MV-4-11 (cell line): ENCODE measurements at regions not wholly inside any gene's neighbourhood (a gene's known extent, or its start where the extent isn't known, plus 50 kb on each side); places are given as distances from the start of the nearest gene placed in this dataset.
A peak's percentile ranks its signal among the peaks of the same experiment; 100 is the strongest.
"Not testable (repeated sequence)": the region's sequence is repeated elsewhere in the genome, so short reads cannot be mapped to it uniquely, and the experiment has no call there.

Experiments
- DNase-seq: peaks from one replicate; lab custom pipeline; 2025; lab: John Stamatoyannopoulos, UW

DNA sequence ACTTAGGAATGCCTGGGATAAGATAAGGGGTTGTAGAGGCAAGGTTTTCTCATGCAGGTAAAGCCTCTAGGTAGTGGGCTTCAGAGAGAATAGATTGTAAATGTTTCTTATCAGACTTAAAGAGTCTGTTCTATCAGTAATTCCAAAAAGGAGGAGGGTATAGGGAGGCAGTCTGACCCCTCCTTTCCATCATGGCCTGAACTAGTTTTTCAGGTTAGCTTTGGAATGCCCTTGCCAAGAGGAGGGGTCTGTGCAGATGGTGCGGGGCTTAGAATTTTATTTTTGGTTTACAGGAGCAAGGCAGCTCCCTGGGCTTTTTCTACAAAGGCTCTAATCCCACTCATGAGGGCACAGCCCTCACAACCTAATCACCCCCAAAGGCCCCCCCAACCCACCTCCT lies 135.0 kb downstream of the B3GNT2 start:
- no peak for DNase-seq

DNA sequence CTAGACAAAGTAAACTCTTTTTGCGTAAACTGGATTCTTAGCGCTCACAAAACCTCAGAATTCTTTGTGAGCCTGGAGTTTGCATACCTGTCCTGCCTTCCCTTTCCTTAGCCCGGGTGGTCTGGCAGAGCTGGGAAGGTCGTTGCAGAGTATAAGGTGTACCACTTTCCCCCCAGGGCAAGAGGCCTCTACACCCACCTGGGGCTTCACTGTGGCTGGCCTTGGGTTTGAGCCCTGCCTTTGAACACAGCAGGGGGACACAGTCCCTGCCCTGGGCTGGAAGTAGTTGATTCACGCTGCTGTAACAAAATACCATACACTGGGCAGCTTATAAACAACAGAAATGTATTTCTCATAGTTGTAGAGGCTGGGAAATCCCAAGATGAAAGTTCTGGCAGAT lies 133.9 kb downstream of the B3GNT2 start:
- DNase-seq: no peak

DNA sequence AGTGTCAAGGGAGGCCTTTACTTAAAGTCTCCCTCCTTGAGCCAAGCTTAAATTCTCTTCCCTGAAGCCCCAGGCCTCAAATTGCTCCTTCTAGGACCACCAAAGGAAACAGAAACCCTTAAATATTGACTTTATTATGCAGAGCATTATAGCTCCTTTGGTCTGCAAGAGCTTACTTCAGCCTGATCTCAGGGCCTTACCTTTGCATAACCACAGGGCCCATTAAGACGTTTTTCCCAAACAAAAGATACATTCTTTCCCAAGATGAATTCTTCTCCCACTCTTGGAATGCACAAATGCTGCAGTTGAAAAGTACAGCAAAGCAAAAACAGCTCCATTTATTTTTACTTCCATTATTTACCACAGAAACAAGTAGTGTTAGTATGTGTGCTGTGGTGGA lies 130.8 kb downstream of the B3GNT2 start:
- no peak for DNase-seq

DNA sequence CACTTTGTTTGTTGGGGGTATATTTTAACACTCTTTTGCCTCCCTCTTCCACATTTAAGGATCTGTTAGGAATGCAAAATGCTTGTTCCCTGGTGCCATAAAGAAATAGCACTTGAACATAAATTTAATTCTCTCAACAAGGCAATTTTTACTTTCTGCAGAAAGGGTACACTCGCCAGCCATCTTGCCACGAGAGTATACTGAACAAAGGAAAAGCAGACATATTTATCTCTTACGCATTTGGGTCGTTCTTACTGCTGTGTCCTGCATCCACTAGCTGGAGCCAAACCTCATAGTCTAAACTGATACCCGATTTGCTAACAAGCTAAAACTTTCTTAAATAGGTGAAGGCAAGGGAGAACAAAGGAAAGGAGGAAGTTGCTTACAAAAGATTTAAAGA lies 129.5 kb downstream of the B3GNT2 start:
- peak; percentile 15 for DNase-seq

DNA sequence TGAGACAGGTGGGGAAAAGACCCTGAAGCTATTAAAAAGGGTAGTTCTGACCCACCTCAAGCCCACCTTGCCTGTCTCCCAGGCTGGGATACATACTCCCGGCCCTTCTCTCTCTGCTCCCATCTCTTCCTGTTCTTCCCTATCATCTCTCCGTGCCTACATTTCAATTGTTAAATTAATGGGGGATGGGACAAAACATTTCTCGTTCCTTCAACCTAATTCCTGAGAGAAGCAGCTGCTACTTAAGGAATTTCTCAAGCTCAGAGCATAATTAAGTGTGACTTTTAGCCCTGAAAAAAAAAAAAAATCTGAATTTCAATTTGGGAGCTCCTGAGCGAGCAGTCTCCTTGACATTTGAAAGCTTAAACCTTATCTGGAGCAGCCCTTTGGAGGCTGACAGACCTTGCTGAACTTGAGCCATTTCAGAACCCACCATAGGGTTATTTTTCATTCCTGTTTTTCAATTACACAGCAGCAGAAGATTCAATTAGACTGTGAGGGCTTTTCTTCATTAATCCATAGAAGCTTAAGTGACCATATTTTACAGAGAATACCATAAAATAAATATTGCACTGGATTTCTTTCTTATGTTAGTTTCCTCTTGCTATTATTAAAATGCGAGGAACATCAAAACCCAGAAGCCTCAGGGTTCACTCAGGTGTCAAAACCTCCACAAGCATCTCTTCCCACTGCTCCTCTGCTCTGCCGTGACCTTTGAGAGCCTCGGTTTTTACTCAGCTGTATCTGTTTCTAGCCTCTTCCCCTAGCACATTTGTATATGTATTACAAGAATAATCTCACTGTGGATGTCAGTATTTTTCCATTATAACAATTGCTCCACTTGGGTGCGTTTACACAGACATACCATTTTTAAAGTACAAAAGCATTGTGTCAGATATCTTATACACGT lies 125.7 kb downstream of the B3GNT2 start:
- no peak for DNase-seq

DNA sequence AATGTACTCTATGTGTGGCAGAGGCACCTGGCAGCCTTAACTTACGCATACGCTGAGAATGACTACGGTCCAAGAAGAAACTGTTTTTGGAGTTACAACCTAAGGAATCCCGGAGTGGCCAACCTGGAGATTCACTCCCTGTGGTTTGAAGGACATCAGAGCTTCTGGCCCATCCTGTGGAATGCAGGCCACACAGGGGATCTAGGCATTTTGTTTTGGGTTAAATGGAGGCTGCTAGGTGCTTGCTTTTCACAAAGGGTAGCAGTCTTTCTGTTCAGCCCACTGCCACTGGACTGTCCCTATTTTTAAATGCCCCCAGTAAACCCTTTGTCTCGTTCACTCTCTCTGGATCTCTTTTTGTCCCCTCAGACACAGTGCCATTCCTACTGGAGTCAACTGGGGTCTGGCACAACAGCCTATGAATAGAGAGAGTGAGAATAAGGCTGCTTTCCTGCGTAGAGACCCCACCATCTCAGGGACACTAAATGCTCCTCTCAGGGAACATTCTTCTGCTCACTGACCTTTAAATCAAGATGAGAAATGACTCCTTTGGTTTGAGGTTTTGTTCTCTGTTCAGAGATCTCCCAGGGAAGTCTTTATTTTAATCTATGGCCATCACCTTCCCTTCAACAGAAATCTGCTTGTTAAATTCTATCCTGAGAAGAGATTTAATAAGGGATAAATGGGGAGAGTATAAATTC lies 124.9 kb downstream of the B3GNT2 start:
- no peak for DNase-seq

DNA sequence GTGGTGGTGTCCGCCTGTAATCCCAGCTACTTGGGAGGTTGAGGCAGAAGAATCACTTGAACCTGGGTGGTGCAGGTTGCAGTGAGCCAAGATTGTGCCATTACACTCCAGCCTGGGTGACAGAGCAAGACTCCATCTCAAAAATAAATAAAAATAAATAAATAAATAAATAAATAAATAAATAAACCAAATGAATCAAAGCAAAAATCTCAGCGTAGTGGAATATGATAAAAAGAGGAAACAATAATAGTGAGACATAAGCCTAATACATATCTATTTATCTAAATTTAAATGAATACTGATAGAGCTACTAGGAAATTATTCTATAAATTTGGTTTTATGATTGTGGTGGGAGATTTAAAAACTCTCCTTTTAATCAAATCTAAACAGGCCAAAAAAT lies 124.2 kb downstream of the B3GNT2 start:
- DNase-seq: not testable (repeated sequence)

DNA sequence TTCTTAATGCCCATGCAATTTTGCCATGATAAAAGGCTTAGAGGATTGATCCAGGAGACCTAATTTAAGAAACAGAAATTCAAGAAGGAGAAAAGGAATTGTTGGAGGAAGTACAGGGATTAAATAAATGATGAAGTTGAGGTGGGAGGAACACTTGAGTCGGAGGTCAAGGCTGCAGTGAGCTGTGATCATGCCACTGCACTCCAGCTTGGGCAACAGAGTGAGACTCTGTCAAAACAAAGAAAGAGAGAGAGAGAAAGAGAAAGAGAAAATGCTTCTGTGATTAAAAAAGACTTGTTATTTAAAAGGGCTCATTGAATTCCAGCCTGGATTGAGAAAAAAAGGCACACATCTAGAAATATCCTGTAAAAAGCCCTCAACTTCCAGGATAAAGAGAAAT lies 123.2 kb downstream of the B3GNT2 start:
- DNase-seq: peak; percentile 11

DNA sequence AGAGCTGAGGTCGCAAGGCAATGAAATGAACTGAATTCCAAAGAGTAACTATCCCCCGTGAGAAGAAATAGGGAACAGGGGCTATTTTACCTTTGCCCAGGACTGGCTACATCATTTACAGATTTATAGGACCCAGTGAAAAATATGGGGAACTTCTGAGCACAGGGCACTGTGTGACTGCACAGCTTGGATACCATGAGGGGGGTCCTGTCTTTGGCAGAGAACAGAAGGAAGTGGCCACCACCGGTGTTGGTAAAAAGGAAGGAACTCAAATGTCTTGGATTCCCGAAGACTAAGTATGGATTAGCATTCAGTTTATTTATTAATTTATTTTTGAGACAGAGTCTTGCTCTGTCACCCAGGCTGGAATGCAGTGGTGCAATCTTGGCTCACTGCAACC lies 119.6 kb downstream of the B3GNT2 start:
- DNase-seq: no peak

DNA sequence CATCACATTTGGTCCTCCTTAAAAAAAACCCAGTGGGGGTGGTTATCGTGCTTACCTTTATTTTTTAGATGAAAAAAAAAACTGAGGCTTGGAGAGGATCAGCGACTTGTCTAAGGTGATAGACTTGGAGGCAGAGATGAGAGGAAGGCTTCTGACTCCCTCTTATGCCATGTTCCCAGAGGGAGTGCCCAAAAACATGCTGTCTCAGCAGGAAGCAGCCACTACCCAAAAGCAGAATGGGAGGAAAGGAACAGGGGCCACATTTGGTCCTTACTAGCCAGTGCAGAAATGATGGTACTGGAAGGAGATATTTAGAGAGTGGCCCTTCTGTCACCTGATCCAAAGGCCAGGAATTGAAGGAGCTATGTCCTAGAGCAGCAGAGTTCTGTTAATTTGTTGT lies 118.4 kb downstream of the B3GNT2 start:
- DNase-seq: no peak

DNA sequence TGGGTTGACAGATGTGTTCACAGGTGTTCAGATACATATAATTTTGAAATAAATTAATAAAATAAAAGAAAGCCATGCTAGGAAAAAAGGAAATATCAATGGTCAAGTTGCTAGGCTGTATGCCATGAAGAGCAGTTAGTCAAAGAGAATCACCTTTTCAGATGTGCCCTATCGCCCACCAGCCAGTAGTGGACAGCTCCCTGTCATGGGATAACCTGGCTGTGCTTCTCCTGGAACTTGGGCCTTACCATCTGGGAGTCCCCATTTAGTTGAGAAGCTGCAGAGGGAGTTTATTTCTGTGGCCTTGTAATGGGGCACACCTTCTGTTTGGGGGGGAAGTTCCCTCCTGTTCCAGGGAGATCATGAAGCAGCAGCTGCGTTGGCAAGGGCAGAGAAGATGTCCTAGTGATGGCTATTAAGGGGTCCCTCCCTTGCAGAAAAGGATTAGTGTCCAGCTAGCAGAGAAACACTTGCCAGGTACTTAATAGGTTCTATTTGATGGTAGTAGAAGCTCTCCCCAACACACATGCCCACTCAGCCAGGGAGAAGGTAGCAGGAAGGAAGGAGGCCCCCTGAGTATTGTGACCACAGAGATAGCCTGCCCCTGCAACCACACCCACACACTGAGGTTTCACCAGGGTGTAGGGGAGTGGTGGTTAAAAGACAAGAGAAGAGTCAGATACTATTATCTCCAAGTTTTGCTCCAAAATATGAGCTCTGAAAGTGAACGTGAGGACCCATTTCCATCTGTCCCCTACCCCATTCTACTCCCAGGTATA lies 117.7 kb downstream of the B3GNT2 start:
- no peak for DNase-seq

DNA sequence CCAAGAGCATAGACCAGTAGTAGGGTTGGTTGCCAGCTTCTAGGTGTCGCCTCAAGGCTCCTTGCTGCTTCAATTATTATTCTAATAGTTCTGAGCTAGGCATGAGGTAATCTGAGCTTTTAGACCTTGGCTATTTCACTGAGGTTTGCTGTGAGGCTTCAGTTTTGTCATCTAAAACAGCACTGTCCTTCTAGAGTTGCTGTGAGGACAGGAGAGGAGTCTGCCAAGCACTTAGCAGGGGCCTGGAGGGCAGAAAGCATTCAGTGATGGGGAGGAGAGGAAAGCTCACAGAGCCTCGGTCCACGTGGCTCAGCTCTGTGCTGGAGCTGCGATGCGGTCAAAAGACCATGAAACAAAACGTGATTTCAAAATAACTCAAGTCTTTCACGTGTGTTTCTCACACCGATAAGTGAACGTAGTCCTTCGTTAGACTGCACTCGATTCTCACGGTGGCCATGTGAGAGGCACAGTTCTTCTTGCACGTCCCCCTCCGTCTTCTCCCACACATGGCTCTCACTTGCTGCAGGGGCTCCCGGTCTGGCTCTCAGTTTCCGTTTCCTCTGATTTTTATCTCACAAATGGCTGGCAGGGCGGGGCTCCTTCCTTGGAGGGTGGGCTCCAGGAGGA lies 113.7 kb downstream of the B3GNT2 start:
- DNase-seq: no peak

DNA sequence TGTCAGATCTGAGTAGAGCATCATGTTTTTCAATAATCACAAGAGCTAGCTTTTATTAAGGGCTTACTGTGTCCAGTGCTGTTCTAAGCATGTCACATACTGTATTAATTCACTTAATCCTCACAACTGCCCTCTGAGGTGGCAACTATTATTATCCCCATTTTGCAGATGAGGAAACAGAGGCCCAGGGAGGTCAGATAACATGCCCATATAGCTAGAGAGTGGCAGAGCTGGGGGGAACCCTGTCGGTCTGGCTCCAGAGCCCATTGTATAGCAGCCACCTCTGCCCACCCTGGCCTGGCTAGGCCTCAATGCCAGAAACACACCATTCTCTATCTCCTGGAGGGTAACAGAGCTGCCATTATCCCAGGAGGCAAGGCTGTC lies 113.2 kb downstream of the B3GNT2 start:
- DNase-seq: no peak

DNA sequence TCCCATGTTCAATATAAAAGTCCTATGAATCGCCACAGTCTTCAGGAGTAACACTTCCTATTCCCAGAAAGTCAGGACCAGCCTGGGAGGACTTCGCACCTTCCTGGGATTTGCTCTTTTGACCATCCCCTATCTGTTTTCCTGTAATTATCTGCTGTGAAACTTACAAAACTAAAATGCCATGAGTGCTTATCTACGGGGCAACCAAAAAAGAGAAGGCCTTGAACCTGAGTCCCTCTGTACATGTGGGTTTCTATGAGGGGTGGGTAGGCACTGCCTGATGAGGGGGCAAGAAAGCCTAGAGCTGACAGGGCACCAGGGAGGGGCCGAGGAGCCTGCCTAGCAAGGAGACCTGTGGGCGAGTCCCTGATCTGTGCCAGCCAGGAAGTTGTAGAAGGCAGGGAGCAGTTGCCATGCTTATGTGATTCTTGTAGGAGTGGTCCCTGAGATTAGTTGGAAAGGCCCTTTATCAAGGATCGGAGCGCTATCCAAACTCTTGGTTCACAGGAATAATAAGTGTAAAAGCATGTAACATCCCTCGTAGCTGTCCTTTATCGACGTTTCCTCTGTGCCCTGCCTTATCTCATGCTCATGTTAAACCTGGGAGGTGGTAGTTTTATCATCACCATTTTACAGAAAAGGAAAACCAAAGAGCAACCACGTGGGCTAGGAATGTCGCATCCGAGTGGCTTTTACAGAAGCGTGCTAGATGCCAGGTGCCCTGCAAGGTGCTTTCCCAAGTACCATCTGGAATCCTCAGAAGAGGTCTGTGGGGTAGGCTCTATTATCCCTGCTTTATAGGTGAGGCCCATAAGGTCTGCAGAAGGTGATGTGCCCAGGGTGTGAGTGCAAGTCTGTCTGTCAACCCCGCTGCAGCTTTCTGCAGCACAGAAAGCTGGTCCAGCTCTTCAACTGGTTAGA lies 111.8 kb downstream of the B3GNT2 start:
- no peak for DNase-seq

DNA sequence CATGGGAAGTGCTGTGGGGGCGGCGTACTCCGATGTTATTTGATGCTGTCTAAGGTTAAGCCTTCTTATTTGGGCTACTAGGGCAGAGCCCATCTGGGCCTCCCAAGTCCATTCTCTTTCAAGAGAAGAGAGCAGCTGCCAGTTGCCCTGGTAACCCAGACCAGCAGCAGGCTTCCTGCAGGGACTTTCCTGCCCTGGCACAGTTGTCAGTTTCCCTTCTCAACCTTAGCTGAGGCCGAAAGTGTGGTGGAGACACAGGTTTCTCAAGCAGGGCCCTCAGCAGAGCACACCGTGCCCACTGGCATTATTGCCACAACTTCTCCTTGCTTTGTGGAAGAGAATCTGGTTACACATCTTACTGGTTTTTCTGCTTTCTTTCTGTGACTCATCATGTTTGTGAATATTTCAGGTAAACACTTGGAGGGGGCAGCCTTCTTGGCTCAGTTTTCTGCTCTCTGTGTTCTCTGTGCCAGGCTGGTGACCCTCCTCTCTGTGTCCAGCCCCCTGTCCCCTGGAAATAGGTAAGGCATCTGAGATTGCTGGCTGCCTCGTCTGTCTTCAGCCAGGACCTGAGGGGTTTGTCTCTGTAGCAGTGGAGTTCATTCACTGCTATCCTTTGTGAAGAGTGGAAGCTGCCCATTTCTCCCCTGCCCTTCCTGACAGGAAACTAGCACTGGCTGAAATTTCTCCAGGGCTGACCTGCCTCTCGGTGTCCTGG lies 111.0 kb downstream of the B3GNT2 start:
- DNase-seq: peak; percentile 36

DNA sequence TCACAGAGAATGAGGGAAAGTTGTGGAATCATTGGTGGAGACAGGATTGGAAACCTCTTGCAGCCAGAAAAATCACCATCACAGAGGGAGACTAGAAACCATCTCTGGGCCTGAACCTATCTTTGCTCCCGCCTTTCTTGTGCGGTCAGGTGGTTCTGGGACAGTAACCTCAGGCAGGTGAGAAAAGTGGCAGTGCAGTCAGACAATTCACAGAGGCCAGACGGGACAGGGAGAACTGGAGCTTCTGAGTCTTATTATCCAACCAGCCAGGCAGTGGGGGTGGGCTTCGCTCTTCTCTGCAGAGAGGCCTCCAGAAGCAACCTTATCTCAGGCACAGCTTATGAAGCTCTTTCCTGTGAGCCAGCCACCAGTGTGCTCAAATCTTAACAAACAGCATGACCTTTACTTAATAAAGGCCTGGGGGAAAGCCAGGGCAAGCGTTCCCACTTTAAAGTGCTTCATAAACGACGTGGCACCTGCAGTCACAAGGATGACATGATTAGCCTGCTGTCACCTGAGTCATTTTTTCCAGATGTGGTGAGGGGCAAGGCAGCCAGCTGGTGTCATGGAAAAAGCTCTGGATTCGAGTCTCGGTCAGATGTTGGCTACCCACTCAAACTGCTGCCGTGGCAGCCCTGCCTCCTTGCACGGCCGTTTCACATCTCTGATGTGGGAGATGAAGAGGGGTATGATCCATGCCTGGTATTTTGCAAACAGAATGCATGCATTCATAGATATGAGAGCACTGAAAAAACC lies 109.7 kb downstream of the B3GNT2 start:
- DNase-seq: no peak

DNA sequence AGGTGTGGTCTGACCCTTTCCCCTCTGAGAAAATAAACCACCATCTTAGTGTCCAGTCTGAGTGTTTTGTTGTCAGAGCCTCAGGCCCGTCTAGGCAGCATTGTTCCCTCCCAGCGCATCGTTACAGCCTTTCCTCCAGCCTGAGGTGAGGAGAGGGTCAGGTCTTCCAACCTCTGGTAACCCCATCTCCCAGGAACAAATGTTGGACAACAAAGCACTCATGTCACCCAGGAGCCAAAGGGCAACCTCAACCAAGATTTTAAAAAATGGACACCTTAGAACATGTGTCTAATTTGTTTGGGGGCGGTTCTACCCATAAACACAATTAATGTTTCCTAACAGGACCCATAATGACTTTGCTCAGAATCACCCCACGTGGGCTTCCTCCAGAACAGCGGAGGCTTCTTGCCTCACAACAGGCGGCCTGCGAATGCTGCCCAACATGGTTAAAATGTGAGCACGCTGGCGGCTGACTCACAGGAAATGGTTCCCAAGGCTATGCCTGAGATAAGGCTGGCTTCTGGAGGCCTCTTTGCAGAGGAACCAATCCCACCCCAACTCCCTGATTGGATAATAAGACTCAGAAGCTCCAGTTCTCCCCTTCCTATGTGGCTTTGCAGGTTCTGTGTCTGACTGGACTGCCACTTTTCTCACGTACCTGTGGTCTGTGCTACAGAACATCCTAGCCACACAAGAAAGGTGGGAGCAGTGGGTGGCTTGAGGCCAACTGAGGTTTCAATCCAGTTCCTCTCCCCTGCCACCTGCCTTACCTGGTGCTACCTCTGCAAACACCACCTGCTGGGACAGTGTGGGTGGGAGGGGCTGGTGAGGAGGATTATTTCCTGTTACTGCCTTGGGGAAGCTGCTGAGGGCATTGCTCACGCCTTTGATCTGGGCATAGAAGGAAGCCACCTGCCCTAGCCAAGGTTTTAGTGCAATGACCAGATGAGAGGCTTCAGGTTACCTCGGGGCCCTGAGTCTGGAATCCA lies 108.8 kb downstream of the B3GNT2 start:
- DNase-seq: peak; percentile 95

DNA sequence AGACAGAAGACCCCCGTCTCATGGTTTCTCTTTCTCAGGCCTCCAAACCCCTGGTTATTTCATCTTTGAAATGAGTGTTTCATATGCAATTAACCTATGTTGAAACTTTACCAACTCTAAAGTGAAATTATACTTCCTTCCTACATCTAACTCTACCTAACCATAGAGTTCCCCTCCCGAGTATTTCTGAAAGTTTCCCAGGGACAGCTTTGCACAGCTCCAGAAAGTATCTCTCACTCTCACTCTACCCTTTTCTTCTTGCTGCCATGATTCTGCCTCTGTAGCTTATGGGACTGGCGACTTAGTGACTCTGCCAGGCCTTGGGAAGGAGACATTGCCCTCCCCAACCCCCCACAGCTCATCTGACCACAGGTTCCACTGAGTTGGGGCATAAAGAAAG lies 107.9 kb downstream of the B3GNT2 start:
- DNase-seq: peak; percentile 61
